ENCODE measurements at regions not wholly inside any gene's neighbourhood (a gene's known extent, or its start where the extent isn't known, plus 50 kb on each side); places are given as distances from the start of the nearest gene placed in this dataset.

- TF ChIP-seq, protein P1, sequence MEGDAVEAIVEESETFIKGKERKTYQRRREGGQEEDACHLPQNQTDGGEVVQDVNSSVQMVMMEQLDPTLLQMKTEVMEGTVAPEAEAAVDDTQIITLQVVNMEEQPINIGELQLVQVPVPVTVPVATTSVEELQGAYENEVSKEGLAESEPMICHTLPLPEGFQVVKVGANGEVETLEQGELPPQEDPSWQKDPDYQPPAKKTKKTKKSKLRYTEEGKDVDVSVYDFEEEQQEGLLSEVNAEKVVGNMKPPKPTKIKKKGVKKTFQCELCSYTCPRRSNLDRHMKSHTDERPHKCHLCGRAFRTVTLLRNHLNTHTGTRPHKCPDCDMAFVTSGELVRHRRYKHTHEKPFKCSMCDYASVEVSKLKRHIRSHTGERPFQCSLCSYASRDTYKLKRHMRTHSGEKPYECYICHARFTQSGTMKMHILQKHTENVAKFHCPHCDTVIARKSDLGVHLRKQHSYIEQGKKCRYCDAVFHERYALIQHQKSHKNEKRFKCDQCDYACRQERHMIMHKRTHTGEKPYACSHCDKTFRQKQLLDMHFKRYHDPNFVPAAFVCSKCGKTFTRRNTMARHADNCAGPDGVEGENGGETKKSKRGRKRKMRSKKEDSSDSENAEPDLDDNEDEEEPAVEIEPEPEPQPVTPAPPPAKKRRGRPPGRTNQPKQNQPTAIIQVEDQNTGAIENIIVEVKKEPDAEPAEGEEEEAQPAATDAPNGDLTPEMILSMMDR (IDR thresholded peaks at IDR 0.05; ENCODE audit: insufficient read depth, low read length, poor library complexity, severe bottlenecking), result no peak
- no peak for DNase-seq (ENCODE audit: extremely low read depth, insufficient read length)
- H3K36me3 ChIP-seq (ENCODE audit: control insufficient read depth, insufficient read depth, low read length), result no peaks in the 10 kb centered on the region
- H3K27me3 ChIP-seq (replicated peaks; ENCODE audit: control insufficient read depth, insufficient read depth, low read length), result no peaks in the 10 kb centered on the region
- no peak overlapping the region for H3K4me3 ChIP-seq (replicated peaks; ENCODE audit: low read depth, low read length)
Measured at GRCh38 chr2:149733936-149734685, 146.5 kb upstream of the MMADHC start.

- DNase-seq (ENCODE audit: extremely low read depth, insufficient read length), result no peak
- Histone ChIP-seq H3K36me3 (ENCODE audit: control insufficient read depth, insufficient read depth, low read length) (no peaks in the 10 kb centered on the region), H3K27me3 (replicated peaks; ENCODE audit: control insufficient read depth, insufficient read depth, low read length) (no peaks in the 10 kb centered on the region)
Measured at GRCh38 chr2:149732730-149733290, 145.2 kb upstream of the MMADHC start.

GRCh38 chr2:149732001-149732685 lies 144.6 kb upstream of the MMADHC start:
- TF ChIP-seq, protein P1 (IDR thresholded peaks at IDR 0.05; ENCODE audit: insufficient read depth, low read length, poor library complexity, severe bottlenecking), result no peak
- DNase-seq (ENCODE audit: extremely low read depth, insufficient read length), result no peak
- H3K36me3 ChIP-seq (ENCODE audit: control insufficient read depth, insufficient read depth, low read length), result no peaks in the 10 kb centered on the region

More at GRCh38 chr2:149732730-149733290, 145.2 kb upstream of the MMADHC start:
- TF ChIP-seq, protein P1 (IDR thresholded peaks at IDR 0.05; ENCODE audit: insufficient read depth, low read length, poor library complexity, severe bottlenecking), result no peak
- no peak overlapping the region for H3K4me3 ChIP-seq (replicated peaks; ENCODE audit: low read depth, low read length)

GRCh38 chr2:149731079-149731478 lies 143.5 kb upstream of the MMADHC start:
- no peaks in the 10 kb centered on the region for H3K27me3 ChIP-seq (replicated peaks; ENCODE audit: control insufficient read depth, insufficient read depth, low read length)
- H3K36me3 ChIP-seq (ENCODE audit: control insufficient read depth, insufficient read depth, low read length), result no peaks in the 10 kb centered on the region
- DNase-seq (ENCODE audit: extremely low read depth, insufficient read length), result no peak
- H3K4me3 ChIP-seq (replicated peaks; ENCODE audit: low read depth, low read length), result no peak overlapping the region
- TF ChIP-seq, protein P1 (IDR thresholded peaks at IDR 0.05; ENCODE audit: insufficient read depth, low read length, poor library complexity, severe bottlenecking), result no peak

More at GRCh38 chr2:149732001-149732685, 144.6 kb upstream of the MMADHC start:
- H3K4me3 ChIP-seq (replicated peaks; ENCODE audit: low read depth, low read length), result no peak overlapping the region
- H3K27me3 ChIP-seq (replicated peaks; ENCODE audit: control insufficient read depth, insufficient read depth, low read length), result no peaks in the 10 kb centered on the region

GRCh38 chr2:149729586-149729985 lies 142.0 kb upstream of the MMADHC start:
- no peak overlapping the region for H3K4me3 ChIP-seq (replicated peaks; ENCODE audit: low read depth, low read length)
- no peaks in the 10 kb centered on the region for H3K27me3 ChIP-seq (replicated peaks; ENCODE audit: control insufficient read depth, insufficient read depth, low read length)
- no peak for DNase-seq (ENCODE audit: extremely low read depth, insufficient read length)
- TF ChIP-seq, protein P1 (IDR thresholded peaks at IDR 0.05; ENCODE audit: insufficient read depth, low read length, poor library complexity, severe bottlenecking), result no peak
- H3K36me3 ChIP-seq (ENCODE audit: control insufficient read depth, insufficient read depth, low read length), result no peaks in the 10 kb centered on the region
